OCI-LY1 (cell line): ENCODE measurements at regions not wholly inside any gene's neighbourhood (a gene's known extent, or its start where the extent isn't known, plus 50 kb on each side); places are given as distances from the start of the nearest gene placed in this dataset.

Source experiments
- H2AFZ ChIP-seq: fragments of 200-600 bp; sonication (generic), shearing (Covaris generic); 2 replicates; pipeline ENCODE4 v1.6.0; 2014; ENCODE audit warnings: antibody characterized with exemption, mild to moderate bottlenecking, low read length
- H3F3A ChIP-seq: fragments of 200-600 bp; sonication (generic), shearing (Covaris generic); 2 replicates; pipeline ENCODE4 v1.6.0; 2014; ENCODE audit warnings: mild to moderate bottlenecking, antibody characterized with exemption, low read length, moderate library complexity; ENCODE audit not compliant: insufficient read depth
- H3K27ac ChIP-seq: fragments of 200-600 bp; sonication (generic); 2 replicates; pipeline ENCODE4 v1.5.1; 2014; ENCODE audit warnings: low read length, mixed run types, mild to moderate bottlenecking, low read depth; ENCODE audit not compliant: poor library complexity, severe bottlenecking
- H3K27me3 ChIP-seq: fragments of 200-600 bp; sonication (generic); 2 replicates; pipeline ENCODE4 v1.6.0; 2014; ENCODE audit warnings: antibody characterized with exemption, mild to moderate bottlenecking, low read length, moderate library complexity; ENCODE audit not compliant: insufficient read depth
- H3K36me3 ChIP-seq: fragments of 200-600 bp; sonication (generic); 2 replicates; pipeline ENCODE4 v1.6.1; 2014; ENCODE audit warnings: mild to moderate bottlenecking, antibody characterized with exemption, low read length, moderate library complexity, mixed read lengths; ENCODE audit not compliant: insufficient read depth
- H3K4me1 ChIP-seq: fragments of 200-600 bp; sonication (generic); 2 replicates; pipeline ENCODE4 v1.5.1; 2014; ENCODE audit warnings: mild to moderate bottlenecking, low read length, moderate library complexity; ENCODE audit not compliant: insufficient read depth, severe bottlenecking
- H3K4me2 ChIP-seq: fragments of 200-600 bp; sonication (generic), shearing (Covaris generic); 2 replicates; pipeline ENCODE4 v1.6.1; 2014; ENCODE audit warnings: low read length
- H3K4me3 ChIP-seq: fragments of 200-600 bp; sonication (generic); 2 replicates; pipeline ENCODE4 v1.5.1; 2014; ENCODE audit warnings: low read length, low read depth, mild to moderate bottlenecking, mixed read lengths; ENCODE audit not compliant: poor library complexity, severe bottlenecking
- H3K79me2 ChIP-seq: fragments of 200-600 bp; shearing (Covaris generic); 2 replicates; pipeline ENCODE4 v1.6.1; 2016; ENCODE audit warnings: mixed run types, low read length, mixed read lengths; ENCODE audit not compliant: insufficient read depth
- H3K9ac ChIP-seq: fragments of 200-600 bp; sonication (generic), shearing (Covaris generic); 2 replicates; pipeline ENCODE4 v1.6.1; 2014; ENCODE audit warnings: mild to moderate bottlenecking, low read length, mixed read lengths
- H3K9me2 ChIP-seq: fragments of 200-600 bp; sonication (generic), shearing (Covaris generic); 2 replicates; pipeline ENCODE4 v1.6.1; 2014; ENCODE audit warnings: low read depth, mild to moderate bottlenecking, low read length, mixed read lengths
- H3K9me3 ChIP-seq: fragments of 200-600 bp; shearing (Covaris generic); 2 replicates; pipeline ENCODE4 v1.6.1; 2014; ENCODE audit warnings: low read length, mixed read lengths
- H4K20me1 ChIP-seq: fragments of 200-600 bp; sonication (generic), shearing (Covaris generic); 2 replicates; pipeline ENCODE4 v1.6.0; 2016; ENCODE audit warnings: mild to moderate bottlenecking, low read length; ENCODE audit not compliant: insufficient read depth
- EZH2 ChIP-seq: fragments of 200-600 bp; sonication (generic), shearing (Covaris generic); IDR thresholded peaks from 2 replicates; pipeline ENCODE4 v1.8.0; 2017; ENCODE audit warnings: borderline replicate concordance, mixed run types, mild to moderate bottlenecking, antibody characterized with exemption, low read length, moderate library complexity, mixed read lengths
- TF ChIP-seq, protein P1 (sequence below): fragments of 200-600 bp; sonication (generic), shearing (Covaris generic); IDR thresholded peaks from 2 replicates; pipeline ENCODE4 v1.5.1; 2017; ENCODE audit warnings: mild to moderate bottlenecking, antibody characterized with exemption, low read length, moderate library complexity, mixed read lengths

DNA sequence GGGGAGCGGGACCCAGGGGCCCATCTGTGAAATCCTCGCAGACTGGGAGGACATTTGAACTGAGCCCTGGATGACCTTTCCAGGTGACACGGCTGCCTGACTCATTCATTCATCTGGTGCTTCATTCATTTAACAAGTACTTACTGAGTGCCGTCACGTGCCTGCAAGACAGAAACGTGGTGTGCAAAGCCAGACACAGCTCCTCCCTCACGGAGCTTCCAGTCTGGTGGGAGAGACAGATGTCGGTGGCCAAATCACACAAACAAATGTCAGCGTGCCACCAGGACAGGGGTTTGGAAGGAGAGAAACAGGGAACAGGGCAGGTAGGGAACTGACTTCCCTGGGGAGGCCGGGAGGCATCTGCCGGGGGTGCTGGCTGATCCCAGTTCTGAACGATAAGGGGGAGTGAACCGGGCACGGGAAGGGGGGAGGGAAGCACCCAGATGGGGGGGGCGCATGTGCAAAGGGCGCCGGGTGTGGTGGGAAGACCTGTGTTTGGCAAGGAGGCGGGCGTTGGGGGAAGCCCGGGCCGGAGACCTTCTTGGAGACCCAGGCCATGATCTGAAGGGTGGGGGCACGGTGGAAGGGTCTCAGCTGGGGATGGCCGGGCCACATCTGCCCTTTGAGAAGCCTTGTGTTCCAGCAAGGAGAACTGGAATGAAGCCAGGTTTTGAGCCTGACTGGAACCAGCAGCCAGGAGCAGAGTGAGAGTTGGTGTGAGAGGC is 93.6 kb upstream of the CIBAR2 start:
- H3K36me3 ChIP-seq, result no peaks in the 10 kb centered on the region
- H3K9me3 ChIP-seq, result no peaks in the 10 kb centered on the region
- no peak overlapping the region for H3K4me3 ChIP-seq
- H4K20me1 ChIP-seq, result no peaks in the 10 kb centered on the region
- H3K27me3 ChIP-seq, result peaks cover 8% of the 10 kb centered on the region; the same call in 1 of the 2 replicates
- no peak overlapping the region for H3K9ac ChIP-seq
- no peaks in the 10 kb centered on the region for H3K9me2 ChIP-seq
- H2AFZ ChIP-seq, result no peak overlapping the region
- H3F3A ChIP-seq, result no peaks in the 10 kb centered on the region
- H3K4me1 ChIP-seq, result no peaks in the 10 kb centered on the region
- H3K4me2 ChIP-seq, result no peak overlapping the region
- no peaks in the 10 kb centered on the region for H3K79me2 ChIP-seq
- H3K27ac ChIP-seq, result no peak overlapping the region
- TF ChIP-seq, protein P1, sequence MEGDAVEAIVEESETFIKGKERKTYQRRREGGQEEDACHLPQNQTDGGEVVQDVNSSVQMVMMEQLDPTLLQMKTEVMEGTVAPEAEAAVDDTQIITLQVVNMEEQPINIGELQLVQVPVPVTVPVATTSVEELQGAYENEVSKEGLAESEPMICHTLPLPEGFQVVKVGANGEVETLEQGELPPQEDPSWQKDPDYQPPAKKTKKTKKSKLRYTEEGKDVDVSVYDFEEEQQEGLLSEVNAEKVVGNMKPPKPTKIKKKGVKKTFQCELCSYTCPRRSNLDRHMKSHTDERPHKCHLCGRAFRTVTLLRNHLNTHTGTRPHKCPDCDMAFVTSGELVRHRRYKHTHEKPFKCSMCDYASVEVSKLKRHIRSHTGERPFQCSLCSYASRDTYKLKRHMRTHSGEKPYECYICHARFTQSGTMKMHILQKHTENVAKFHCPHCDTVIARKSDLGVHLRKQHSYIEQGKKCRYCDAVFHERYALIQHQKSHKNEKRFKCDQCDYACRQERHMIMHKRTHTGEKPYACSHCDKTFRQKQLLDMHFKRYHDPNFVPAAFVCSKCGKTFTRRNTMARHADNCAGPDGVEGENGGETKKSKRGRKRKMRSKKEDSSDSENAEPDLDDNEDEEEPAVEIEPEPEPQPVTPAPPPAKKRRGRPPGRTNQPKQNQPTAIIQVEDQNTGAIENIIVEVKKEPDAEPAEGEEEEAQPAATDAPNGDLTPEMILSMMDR, result no peak

DNA sequence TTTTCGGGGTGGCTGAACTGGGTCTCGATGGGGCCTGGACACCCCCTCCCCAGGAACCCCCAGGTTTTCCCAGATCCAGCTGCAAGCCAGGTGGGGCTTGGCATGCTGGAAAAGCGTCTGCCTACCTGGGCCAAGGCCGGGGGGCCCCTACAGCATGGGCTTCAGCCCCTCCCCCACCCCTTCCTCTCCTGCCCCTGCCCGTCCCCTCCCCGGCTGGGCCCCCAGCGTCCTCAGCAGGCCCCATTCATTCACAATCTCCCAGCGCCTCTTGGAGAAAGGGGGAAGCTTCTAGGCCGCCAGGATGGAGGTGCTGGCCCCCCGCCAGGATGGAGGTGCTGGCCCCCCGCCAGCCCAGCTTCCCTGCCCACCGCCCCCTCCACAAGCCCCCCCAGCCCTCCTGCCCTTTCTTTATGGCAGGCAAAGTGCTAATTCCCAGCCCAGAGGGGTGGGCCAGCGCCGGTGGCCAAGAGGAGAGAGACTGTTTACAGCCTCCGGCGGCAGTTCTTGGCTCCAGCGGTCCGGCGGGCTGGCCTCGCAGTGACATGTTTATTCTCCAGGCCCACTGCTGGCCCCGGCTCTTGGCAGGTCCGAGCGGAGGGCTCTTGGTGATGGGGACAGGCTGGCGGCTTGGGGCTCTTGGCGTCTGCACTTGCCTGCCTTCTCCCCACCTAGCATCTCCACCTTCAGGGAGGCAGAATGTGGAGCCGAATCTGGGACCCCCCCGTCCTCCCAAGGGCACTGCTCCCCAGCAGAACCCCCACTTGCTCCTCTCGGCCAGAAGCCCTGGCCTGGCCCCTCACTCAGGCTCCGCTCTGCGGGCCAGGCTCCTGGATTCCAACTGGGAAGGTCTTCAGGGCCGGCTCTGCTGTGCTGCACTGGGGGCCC is 94.4 kb upstream of the CIBAR2 start:
- Histone ChIP-seq H3F3A (no peaks in the 10 kb centered on the region), H3K4me1 (no peaks in the 10 kb centered on the region), H3K27me3 (peaks cover 8% of the 10 kb centered on the region; the same call in 1 of the 2 replicates), H2AFZ (no peak overlapping the region), H3K27ac (no peak overlapping the region), H3K9me2 (no peaks in the 10 kb centered on the region), H3K9ac (no peak overlapping the region), H3K79me2 (no peaks in the 10 kb centered on the region), H3K36me3 (no peaks in the 10 kb centered on the region), H4K20me1 (no peaks in the 10 kb centered on the region), H3K9me3 (no peaks in the 10 kb centered on the region), H3K4me3 (no peak overlapping the region), H3K4me2 (no peak overlapping the region)
- TF ChIP-seq, protein P1, result no peak
- no peak for TF ChIP-seq EZH2

DNA sequence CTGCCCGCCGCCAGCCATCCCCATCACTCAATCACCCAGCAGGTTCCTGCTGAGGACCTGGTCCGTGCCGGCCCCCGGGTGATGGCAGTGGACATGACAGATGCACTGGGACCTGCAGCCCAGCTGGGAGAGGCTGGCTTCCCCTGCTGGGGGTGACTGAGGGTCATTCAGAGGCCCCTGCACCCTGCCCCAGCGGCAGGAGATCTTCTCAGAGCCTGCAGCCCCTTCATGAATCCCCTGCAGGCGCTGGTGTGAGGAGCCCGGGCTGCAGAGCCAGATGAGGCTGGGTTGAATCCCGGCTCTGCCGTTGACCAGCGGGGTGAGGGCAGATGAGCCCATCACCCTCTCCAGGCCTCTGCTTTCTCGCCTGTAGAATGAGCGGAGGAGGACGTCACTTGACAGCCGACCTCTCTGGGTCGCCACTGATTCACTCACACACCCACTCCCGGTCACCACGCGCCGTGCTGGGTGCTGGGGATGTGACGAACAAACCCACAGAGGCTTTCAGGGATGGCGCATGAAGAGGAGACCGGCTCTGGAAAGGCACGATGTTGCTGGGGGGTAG is 95.2 kb upstream of the CIBAR2 start:
- Histone ChIP-seq H4K20me1 (no peaks in the 10 kb centered on the region), H3K79me2 (no peaks in the 10 kb centered on the region)

More for the DNA sequence above, 95.2 kb upstream of the CIBAR2 start:
- Histone ChIP-seq H3F3A (no peaks in the 10 kb centered on the region), H3K4me3 (no peak overlapping the region), H2AFZ (no peak overlapping the region), H3K9me3 (no peaks in the 10 kb centered on the region), H3K4me2 (no peak overlapping the region), H3K27me3 (peaks cover 8% of the 10 kb centered on the region; the same call in 1 of the 2 replicates), H3K36me3 (no peaks in the 10 kb centered on the region), H3K4me1 (no peaks in the 10 kb centered on the region), H3K27ac (no peak overlapping the region), H3K9me2 (no peaks in the 10 kb centered on the region), H3K9ac (no peak overlapping the region)
- TF ChIP-seq, protein P1, result no peak
- no peak for TF ChIP-seq EZH2
